T-helper 22 cell (primary cell): ENCODE measurements at regions not wholly inside any gene's neighbourhood (a gene's known extent, or its start where the extent isn't known, plus 50 kb on each side); places are given as distances from the start of the nearest gene placed in this dataset.
"Not testable (repeated sequence)": the region's sequence is repeated elsewhere in the genome, so short reads cannot be mapped to it uniquely, and the experiment has no call there.

ENCODE experiments used
- DNase-seq: peaks from one replicate; pipeline ENCODE4 v3.0.0-alpha.2; 2020; ENCODE audit warnings: low read depth

DNA sequence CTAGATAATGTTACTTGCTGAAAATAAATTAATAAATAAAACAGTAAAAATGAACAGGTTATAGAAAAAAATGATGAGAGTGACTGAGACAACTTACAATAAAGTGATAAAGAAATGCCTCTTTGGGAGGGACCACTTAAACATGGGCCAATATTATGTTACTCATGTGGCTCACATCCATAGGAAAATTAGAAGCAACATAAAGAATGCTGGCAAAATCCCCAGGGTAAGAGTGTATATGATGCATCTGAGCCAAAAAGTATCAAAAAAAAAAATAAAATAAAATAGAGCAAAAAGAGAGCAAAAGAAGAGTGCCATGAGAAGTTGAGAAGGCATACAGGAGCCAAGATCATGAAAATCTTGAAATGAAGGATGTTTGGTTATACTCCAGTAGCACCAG, 818.0 kb downstream of the LTN1 start:
- DNase-seq, result no peak

DNA sequence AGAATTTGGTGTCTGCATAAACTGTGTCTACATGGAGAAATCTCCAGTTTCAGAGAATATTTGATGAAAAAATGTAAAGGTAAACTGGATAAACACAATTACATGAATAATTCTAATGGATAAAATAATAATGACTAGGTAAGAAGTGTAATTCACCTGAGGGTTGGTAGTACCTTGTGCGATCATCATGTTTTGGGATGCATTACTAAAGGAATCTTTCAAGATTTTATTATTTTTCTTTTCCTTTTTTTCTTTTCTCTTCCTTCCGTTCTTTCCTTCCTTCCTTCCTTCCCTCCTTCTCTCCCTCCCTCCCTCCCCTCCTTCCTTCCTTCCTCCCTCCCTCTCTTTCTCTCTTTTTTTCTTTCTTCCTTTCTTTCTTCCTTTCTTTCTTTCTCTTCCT, 818.7 kb downstream of the LTN1 start:
- DNase-seq, result no peak

DNA sequence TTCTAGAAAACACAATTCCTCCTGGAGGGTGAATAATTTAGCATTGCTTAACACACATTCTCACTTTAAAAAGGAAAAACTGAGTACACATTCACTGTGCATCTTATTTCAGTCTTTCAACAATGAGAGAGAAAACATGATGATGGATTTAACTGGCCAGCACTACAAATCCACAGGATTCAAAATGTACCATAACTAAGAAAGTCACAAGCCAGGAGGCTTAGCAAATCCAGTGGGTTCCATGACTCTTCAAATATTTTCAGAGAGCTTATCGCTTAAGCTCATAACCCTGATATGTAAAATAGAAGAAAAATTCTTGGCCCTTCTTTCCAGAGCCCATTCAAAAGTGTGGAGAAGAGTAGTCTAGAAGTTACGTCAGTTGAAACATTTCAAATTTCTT, 820.3 kb downstream of the LTN1 start:
- no peak for DNase-seq

DNA sequence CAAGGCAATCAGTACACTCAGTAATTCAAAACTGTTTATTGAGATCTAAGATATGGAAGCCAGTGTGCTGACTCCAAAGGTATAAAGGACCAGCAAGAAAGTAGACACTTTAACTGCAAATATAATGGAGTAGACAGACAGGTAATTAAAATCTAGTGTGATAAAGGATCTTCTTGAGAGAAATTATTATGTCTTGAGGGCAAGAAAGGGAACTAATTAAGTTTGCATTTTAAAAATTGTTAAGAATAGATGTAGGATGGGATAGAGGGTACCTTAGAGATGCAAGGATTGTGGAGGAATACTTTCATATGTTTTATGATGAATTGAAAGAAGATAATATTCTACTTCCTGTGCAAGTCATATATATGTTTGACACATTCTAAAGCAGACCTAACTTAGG, 825.3 kb downstream of the LTN1 start:
- no peak for DNase-seq

DNA sequence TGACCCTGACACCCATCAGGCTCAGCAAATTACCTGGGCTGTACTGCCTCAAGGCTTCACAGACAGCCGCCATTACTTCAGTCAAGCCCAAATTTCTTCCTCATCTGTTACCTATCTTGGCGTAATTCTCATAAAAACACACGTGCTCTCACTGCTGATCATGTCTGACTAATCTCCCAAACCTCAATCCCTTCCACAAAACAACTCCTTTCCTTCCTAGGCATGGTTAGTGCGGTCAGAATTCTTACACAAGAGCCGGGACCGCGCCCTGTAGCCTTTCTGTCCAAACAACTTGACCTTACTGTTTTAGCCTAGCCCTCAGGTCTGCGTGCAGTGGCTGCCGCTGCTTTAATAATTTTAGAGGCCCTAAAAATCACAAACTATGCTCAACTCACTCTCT, 828.2 kb downstream of the LTN1 start:
- DNase-seq, result not testable (repeated sequence)

DNA sequence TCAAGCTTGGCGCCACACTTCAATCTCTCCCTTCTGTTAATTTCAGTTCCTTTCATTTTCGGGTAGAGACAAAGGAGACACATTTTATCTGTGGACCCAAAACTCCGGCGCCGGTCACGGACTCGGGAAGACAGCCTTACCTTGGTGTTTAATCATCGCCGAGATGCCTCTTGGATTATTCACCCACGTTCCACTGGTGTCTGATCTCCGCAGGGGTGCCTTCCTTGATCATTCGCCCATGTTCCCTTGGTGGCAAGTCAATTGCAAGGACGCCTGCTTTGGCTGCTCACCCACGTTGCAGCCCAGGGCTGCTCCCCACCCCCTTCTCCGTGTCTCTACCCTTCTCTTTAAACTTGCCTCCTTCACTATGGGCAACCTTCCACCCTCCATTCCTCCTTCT, 830.6 kb downstream of the LTN1 start:
- DNase-seq, result not testable (repeated sequence)

DNA sequence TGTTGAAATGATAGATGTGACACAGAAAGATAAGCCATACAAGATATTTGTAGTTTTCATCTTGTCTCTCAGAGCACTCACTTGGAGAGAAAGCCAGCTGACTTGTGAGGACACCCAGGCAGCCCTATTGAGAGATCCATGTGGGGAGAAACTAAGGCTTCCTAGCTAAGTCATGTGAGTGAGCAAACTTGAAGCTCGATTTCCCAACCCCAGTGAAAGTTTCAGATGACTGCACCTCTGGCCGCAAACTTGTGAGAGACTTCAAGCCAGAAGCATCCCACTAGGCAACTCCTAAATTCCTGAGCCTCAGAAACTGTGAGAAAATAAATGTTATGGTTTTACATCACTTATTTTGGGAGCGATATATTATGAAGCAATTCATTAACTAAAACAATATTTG, 832.3 kb downstream of the LTN1 start:
- no peak for DNase-seq

DNA sequence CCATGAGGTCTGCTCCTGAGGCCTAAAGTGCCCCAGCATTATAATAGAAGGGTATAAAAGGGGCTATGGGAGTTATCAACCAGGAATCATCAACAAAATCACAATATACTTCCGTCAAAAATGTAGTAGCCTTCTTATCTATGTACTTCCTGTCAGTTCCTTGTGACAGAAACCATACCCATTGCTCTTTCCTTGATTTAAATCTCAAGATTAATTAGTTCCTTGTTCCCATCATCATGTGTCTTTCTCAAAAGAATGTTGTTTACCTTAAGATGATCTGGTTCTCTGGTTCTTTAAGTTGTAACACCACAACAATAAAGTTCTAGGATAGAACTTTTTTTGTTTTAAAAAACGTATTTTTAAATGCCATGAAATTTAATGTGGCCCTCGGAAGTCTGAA, 833.3 kb downstream of the LTN1 start:
- no peak for DNase-seq

DNA sequence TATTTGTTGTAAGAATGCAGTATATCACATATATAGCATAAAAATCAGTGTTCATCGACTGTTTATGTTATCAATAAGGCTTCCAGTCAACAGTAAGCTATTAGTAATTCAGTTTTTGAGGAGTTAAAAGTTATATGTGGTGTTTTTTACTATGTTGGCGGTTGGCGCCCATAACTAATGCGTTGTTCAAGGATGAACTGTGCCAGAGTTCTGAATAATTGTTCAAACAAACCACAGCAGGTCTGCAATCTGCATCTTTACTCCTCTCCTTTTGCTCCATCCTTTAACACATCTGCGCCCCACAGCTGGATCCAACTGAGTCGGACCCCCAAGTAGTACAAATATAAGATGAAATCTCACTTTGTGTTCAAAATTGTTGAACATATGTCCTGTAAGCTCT, 836.1 kb downstream of the LTN1 start:
- DNase-seq, result no peak

DNA sequence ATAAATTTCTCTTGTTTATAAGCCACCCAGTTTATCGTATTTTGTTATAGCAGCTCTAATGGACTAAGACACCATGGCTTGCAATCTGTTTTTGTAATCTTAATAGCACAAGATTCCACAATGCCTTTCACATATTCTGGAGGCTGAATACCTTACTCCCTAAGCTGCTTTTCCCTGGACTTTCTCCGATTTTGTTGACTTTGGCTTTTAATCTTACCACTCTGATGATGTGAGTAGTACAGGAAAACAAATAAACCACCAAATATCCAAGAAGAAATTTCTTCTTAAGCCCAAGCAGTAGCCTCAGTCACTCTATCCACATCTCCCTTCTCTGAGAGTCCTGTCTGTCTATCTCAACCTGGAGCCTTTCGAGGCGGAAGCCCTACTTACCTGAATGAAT, 838.6 kb downstream of the LTN1 start:
- no peak for DNase-seq

DNA sequence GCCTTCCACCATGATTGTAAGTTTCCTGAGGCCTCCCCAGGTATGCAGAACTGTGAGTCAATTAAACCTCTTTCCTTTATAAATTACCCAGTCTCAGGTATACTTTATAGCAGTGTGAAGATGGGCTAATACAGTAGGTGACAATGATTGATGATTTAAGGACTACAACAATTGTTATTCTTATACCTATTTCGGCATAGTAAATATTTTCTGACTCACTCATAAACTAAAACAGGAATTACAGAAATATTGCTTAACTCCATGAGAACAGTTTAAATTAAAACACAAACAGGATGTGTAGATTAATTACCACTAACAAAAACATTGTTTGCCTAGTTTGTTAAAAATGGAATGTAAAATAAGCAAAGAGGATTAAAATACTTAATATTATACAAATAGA, 839.9 kb downstream of the LTN1 start:
- no peak for DNase-seq

DNA sequence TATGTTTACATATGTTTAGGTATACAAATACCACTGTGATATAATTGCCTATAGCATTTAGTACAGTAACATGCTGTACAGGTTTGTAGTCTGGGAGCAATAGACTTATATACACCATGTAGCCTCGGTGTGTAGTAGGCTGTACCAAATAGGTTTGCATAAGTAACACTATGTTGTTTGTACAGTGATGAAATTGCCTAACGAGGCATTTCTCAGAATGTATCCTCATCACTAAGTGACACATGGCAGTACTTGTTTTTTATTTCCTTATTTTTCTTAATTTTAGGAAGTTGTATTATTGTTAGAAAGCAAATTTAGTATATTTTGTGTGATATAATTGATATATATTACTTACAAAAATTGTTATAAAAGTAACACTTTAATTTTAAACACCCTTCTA, 840.9 kb downstream of the LTN1 start:
- no peak for DNase-seq

DNA sequence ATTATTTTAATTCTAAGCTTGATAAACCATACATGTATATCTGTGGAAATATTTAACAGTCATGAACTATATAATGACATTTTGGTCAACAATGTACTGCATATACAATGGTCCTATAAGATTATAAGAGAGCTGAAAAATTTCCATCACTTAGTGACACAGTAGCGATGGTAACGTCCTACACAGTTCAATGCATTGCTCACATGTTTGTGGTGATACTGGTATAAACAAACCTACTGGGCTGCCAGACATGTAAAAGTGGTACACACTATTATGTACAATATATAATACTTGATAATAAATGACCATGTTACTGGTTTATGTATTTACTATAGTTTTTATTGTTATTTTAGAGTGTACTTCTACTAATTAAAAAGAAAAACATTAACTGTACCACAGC, 841.9 kb downstream of the LTN1 start:
- no peak for DNase-seq

DNA sequence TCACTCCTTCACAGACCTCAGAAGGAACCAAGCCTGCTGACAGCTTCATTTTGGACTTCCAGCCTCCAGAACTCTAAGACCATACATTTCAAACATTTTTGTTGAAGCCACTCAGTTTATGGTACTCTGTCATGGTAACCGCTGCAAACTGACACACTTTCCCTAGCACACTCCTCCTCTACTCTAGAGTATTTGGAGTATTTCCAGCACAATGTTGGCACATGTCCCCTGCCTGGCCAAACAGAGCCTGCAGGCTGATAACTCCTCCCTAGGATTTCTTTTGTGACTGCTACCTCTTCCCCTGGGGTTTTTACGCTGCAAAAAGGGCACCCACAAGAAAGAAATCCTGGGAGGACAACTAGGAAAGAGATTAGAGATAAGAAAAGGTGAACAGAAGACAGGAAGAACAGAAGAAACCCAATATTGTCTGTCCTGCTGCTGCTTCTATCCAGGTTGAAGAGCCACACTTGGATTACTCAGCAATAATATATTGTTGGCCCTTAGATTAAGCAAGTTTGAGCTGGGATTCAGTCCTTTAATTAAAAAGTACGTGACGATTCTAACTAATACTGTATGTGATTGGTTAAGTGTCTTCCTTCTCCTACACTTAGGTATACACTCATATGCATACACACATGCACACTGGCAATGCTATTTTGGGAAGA, 844.1 kb downstream of the LTN1 start:
- no peak for DNase-seq

DNA sequence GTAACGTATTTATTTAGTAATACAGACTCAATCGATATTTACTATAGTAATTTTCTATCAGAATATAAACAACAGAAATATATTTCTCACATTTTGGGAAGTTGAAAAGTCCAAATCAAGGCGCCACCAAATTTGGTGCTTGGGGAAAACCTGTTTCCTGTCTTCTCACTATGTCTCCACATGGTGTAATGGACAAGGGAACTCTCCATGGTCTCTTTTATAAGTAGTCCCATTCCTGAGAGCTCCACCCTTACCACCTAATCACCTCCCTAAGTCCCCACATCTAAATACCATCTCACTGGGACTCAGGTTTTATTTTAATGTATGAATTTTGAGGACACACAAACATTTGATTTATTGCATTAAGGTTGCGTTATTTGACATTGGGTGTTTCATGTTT, 848.0 kb downstream of the LTN1 start:
- DNase-seq, result no peak

DNA sequence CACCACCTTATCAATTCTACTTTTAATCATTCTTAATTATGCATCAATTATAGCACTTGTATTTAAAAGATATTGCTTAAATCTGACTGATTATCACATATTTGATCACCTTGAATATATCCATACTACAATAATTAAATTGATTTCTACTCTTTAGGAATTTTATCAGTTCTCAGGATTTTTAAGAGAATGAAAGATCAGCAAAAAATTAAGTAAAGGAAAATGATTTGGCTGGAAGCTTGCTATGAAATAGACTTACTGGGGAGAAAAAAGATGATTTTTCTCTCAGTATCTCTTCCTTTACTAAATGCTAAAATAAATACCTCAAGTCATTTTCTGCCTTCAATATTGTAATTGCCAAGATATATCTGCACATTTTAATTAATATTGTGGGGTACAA, 848.6 kb downstream of the LTN1 start:
- no peak for DNase-seq

DNA sequence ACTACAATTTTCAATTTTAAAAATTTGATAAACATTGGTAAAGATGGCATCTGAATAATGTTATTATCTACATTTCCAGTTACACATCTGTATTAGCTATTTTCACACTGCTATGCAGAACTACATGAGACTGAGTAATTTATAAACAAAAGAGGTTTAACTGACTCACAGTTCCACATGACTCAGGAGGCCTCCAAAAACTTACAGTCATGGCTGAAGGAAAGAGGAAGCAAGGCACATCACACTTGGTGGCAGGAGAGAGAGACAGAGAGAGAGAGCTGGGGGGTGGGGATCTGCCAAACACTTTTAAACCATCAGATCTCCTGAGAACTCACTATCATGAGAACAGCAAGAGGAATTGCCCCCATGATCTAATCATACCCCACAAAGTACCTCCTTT, 850.0 kb downstream of the LTN1 start:
- DNase-seq, result no peak

DNA sequence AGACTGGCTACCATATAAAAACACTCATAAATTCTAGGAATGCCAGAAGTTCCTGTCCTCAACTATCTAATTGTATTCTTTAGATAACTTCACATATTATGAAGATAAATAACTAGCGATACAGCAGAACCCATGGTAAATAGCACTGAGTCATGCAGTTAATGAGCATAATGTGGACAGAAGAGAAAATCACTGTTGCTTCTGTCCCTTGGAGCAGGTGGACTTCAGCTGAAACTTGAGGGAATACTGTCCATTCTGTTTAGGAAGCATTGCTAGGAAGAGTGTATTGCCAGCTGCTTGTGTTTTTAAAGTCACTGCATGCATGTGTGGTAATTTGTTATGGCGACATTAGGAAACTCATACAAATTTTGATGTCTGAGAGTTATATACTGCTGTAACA, 854.4 kb downstream of the LTN1 start:
- DNase-seq, result no peak

DNA sequence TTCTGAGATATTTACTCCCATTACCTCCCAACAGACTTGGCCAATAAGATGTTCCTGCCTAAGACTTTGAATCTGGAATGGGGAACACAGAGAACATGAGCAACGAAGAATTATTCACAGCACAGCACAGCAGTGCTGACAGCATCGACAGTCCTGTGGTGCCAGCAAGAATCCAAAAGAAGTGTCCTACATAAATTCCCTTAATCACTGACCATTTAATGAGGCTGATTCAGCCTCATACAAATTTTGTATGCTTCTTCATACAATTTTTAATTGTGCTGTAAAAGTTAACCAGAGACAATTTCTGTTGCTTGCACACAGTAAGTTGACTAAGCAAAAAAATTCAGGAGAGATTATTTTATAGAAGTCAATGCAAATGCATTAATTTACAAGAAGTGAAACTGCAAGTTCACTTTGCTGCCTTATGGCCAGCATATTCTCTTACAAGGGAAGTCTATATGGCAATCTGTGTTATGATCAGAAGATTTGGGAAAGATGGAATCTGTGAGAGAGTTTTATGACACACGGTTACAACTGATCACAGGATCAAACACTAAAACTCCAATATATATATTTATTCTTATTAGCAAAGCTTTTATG, 855.9 kb downstream of the LTN1 start:
- no peak for DNase-seq

DNA sequence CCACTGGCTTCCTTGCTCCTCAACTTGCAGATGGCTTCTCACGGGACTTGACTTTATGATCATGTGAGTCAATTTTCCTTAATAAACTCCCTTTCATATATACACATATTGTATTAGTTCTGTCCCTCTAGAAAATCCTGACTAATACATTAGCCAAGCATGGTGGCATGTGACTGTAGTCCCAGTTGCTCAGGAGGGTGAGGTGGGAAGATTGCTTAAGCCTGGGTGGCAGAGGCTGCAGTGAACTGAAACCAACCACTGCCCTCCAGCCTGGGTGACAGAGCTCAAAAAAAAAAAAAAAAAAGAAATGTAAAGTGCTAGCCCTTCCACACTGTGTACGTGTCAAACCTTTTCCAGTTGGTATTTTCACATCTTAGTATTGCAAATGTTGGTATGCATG, 857.0 kb downstream of the LTN1 start:
- no peak for DNase-seq

DNA sequence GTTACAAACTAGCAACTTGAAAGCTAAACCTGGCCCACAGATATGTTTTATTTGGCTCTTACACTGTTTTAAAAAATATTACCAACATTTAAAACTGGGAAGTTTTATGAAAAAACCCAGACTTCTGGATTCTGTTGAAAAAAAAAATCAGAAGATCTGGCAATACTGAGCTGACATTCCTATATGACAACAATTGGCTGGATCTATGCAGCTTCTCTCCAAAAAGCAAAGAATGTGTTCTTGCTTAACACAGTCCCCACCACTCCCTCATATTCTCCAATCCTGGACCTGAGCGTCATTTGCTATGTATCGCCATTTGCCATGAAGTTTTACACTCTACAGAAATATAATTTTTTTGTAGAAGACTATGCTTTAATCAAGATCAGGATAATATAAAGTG, 859.6 kb downstream of the LTN1 start:
- DNase-seq, result no peak

DNA sequence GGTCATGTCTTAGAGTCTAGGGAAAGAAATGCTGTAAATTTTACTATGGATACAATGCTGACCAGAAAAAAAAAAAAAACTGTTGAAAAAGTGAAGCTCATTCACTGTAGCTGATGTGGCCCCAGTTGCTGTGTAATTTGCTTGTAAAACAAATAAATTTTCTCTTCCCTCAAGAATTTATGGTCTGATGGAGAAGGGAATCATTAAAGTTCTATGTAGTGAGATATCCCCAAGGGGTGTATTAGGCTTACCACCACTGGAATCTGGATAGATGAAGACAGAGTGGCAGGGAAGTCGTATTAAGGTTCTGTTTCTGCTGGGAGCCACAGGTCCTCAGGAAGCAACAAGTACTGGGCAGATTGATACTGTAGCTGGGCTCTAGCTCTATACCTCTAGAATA, 860.0 kb downstream of the LTN1 start:
- DNase-seq, result no peak

DNA sequence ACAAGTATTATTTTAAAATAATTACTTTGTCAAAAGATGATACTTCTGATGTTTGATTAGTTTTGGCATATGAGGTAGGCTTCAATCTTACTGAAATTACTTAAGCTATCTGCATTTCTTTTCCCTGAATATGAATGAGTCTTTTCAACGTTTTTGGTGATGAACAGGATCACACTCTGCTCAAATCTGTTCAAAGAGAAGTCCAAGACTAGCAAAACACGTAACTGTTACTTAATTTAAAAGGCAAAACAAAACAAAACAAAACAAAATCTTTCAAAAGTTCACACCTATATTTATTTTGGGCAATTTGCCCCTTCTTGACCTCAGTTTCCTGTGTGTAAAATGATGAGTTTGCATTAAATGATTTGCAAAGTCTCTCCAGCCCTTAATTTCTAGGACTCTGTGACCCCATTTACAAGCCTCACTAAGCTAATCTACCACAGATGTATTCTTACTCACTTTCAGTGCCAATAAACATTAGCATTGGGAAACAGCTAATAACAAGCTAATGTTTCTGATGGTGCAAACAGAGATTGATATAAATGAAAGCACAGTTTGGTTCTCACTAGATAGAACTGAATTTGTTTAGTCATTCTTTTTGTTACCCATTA, 865.4 kb downstream of the LTN1 start:
- DNase-seq, result no peak
